Gastrocnemius medialis (tissue), 4 donors: ENCODE measurements at regions not wholly inside any gene's neighbourhood (a gene's known extent, or its start where the extent isn't known, plus 50 kb on each side); places are given as distances from the start of the nearest gene placed in this dataset.

ENCODE experiments used
- POLR2A ChIP-seq, 2 donors: fragments of 450-650 bp; IDR thresholded peaks; one replicate each; pipeline ENCODE4 v1.6.1; 2017; ENCODE audit warnings: antibody characterized with exemption in 2 of 2, mild to moderate bottlenecking in 2 of 2, moderate library complexity in 2 of 2
- TF ChIP-seq, protein P1 (sequence below), 5 experiments: fragments of 450-650 bp in 3 of 5; fragments of 200-600 bp in 2 of 5; sonication (generic) in 2 of 5; IDR thresholded peaks in 4 of 5; conservative IDR thresholded peaks in 1 of 5; 1 replicate in 4 of 5; 2 replicates in 1 of 5; pipeline ENCODE4 v1.5.1; 2016 to 2019; ENCODE audit warnings: antibody characterized with exemption in 5 of 5, mild to moderate bottlenecking in 3 of 5, moderate library complexity in 3 of 5

DNA sequence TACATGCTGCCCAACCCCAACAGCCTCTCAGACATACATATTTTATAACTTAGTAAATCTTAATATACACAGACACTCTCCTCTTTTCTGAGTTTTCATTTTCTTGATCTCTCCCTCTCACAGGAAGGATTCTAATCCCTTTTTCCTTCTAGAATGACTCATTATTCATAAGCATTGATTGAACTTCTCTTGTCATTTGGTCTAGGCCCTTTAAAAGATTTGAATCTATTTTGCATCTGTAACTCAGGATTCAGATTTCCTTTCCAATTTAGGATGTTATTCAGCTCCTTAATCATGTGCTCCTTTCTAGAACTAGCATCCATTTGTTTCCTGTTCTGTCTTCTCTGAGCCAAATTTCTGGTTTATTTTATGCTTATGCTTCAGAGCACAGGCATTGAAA, 624.5 kb upstream of the SGO1 start:
- TF ChIP-seq, protein P1, sequence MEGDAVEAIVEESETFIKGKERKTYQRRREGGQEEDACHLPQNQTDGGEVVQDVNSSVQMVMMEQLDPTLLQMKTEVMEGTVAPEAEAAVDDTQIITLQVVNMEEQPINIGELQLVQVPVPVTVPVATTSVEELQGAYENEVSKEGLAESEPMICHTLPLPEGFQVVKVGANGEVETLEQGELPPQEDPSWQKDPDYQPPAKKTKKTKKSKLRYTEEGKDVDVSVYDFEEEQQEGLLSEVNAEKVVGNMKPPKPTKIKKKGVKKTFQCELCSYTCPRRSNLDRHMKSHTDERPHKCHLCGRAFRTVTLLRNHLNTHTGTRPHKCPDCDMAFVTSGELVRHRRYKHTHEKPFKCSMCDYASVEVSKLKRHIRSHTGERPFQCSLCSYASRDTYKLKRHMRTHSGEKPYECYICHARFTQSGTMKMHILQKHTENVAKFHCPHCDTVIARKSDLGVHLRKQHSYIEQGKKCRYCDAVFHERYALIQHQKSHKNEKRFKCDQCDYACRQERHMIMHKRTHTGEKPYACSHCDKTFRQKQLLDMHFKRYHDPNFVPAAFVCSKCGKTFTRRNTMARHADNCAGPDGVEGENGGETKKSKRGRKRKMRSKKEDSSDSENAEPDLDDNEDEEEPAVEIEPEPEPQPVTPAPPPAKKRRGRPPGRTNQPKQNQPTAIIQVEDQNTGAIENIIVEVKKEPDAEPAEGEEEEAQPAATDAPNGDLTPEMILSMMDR (IDR thresholded peaks at IDR 0.05 in 4 of 5, conservative IDR thresholded peaks at IDR 0.05 in 1 of 5), result no peak
- TF ChIP-seq POLR2A (IDR thresholded peaks at IDR 0.05), result no peak
